ENCODE measurements at regions not wholly inside any gene's neighbourhood (a gene's known extent, or its start where the extent isn't known, plus 50 kb on each side); places are given as distances from the start of the nearest gene placed in this dataset.
"Not testable (repeated sequence)": the region's sequence is repeated elsewhere in the genome, so short reads cannot be mapped to it uniquely, and the experiment has no call there.

DNA sequence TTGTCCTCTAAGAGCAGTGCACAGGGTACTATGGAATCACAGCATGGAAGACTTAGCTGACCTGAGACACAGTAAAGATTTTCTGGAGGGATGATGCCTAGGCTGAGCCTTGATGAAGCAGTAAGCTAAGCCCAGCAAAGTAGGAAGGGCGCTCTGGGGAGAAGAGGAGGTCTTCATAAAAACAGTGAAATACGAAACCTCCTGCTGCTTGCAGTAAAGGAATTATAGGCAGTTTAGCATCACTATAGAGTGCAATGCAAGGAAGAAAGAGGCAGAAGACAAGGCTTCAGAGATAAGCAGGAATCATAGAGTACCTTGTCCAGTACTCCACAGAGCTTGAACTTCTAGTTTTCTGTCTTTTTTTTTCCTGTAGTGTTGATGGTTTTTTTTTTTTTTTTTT lies 555.7 kb upstream of the CADM1 start:
- FAIRE-seq: no peak

DNA sequence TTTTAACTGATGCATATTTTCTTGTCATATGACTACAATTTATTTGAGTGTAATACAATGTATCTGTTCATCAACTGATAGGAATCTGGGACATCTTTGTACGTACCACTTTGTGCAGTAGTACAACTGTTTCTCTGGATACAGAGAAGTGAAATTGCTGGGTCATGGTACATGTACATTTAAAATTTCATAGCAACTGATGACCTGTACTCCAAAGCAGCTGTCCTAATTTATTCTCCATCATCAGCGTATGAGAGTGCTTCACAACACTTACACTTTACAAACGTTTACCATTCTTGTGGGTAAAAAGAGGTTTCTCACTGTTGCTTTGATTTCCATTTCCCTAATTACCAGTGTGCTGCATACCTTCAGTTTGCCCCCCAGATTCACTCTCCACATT lies 552.8 kb upstream of the CADM1 start:
- FAIRE-seq: no peak

DNA sequence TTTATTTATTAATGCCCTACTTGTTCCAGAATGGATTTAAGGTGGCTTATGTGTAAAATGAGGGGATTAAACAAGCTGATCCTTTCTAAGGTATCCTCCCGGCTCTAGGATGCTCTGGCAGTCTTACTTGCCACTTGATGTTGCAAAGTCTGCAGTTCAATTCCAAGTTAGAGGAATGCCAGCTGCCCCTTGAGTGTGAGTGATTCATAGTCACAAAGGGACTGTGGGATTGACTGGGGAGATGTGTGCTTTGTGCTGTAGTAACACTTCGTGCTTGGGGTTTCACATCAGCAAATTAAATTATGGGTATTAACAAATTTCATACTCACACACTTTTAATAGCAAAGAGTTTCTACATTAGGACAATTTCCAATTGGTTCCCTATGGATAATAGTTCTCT lies 550.8 kb upstream of the CADM1 start:
- no peak for FAIRE-seq

DNA sequence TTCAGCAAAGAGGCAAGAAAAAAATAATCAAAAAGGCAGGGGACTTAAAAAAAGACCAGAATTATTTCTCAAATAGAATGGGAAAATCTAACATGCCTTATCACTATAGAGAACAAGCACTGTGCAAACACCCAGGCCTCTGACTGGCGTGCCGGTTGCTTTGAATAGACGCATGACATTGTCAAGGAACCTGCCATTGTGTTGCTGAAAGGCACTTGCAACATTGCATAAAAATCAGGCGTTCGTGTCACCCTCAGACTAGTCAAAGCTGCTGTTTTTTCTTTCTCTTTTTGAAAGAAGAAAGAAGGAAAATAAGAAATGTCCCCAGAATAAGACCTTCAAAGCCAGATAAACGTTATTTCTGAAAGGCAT lies 549.3 kb upstream of the CADM1 start:
- no peak for FAIRE-seq

DNA sequence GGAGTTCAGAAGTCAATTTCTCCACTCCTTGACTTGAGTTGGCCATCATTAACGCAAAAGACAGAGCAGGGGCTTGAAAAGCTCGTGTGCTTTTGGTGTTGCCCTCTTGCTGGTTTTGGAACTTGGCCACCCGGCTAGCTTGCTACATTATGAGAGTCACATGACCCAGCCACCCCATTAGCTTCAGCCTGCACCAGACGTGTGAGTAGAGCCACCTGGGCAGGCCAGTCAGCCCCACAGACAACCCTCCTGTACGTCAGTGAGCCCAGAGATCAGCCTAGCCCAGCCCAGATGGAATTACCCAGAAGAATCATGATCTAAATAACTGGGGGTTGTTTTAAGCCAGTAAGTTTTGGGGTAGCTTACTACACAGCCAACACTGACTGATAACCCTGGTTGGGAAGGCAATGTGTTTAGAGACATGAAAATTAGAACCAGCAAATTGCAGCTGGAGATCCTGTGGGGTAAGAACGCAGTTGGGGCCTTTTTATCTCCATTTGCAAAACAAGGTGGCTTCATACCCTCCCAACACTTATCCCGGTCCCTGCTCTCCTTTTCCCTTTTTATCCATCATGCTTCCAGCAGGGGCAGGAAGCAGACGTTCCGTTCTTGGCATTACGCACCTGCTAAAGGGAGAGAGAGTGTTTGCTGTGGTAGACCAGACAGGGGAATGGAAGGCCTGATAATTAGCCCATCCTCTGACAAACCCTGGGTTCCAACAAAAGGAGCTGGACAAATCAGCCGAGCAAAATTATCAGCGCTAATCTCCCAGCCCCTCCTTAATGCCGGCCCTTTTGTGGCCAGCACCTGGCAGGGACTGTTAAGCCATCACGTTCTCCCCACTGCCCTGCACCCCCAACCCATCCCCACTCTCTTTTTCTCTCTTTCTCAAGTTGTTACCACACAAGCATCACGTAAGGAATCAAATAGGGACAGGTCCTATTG lies 548.7 kb upstream of the CADM1 start:
- FAIRE-seq: no peak

DNA sequence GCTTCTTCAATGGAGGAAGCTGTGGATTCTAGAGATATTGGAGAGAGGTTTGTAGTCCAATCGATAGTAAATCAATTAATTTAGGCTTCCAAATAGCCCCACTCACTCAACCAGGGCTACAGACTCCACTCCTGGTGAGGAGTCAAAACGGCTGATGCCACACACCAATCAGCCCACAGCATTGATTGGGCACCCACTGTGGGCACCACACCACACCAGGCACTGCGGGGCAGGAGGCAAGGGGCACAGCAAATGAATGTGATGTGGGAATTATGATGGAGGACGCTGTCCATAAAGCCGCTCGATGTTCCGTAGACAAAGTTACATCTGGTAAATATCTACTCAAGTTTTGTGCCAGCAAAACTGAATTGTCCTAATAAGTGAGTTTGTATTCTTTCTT lies 547.3 kb upstream of the CADM1 start:
- no peak for FAIRE-seq

DNA sequence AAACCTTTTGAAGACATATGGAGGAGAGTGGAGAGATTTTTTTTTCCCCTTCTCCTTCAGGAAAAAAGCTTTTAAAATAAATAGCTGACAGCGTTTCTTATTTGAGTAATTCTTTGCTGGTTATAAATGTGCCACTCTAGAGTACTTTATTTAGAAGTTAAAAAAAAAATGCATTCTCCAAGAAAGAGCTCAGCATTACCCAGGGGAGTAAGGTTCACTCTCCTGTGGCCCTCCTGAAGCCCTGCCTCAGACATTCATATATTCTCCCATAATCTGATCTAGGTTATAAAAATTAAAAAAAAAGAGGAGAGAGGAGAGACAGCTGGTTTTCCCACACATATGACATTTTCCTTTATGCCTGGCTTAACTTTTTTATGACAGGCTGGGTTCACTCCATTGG lies 545.2 kb upstream of the CADM1 start:
- no peak for FAIRE-seq

DNA sequence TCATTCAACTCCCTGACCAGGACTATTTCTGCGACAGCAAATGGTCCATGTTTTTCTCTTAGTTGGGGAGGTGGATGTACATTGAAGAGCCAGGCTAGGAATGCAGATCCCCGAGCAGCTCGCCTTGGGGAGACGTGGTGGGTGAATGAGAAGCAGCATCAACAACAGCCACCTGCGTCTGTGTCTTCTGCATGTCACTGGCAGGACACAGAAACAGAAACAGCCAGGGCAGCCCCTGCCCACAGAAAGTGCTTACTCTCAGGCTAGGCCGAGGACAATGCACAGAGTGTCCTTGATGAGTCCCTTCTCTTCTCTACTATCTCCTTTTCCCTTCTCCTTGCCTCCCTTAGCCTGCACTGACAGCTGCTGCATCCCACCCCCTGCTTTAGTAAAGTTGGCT lies 541.9 kb upstream of the CADM1 start:
- no peak for FAIRE-seq

DNA sequence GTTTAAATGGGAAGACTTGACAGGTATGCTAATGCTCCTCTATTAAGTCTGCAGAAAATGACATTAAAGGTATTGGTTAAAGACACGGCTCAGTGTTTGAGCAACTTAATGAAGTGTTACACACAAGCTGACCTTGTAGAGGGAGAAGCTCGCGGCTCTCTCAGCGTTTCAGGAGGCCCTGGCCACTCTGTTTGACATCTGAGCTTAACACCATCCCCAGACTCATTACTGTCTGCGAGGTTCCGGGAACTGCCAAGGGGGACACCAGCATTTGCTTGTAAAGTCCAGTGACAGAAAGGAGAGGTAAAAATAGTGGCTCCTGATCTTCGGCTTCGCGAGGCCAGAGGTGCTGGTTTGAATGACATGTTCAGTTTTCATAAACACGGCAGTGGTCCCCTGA lies 540.7 kb upstream of the CADM1 start:
- no peak for FAIRE-seq

DNA sequence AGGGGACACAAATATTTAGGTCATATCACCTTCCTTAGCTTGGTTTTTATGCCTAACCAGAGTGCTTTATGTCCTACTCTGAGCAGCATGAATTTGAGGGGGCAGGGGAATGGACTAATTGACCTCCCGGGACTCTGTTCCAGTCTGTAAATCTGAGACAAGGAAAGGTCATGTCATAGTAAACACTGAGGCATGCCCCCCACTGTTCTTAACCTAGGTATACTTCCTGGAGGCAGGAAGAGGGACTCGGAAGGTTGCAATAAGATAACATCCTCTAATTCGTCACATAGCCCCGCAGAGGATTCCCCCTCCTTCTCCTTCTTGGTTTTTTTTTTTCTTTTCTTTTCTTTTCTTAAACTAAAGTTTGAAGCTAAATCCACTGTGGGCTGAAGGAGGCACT lies 540.3 kb upstream of the CADM1 start:
- FAIRE-seq: no peak

DNA sequence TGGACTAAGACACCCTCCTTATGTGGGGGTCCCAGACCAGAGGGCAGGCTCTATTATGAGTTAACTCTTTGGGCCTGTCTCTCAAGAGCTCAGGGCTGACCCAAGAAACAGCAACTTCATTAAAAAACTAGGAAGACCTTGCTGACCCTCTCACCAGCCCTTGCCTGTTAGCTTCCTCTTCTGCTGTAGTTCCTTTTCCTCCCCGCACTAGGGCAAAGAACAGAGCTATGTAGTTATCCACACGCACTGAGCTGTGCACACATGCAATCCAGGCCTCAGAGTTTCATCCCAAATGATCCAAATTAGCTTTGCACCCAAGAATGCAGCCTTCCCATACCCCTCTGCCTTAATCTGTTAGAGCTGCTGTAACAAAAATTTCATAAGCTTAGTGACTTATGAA lies 539.6 kb upstream of the CADM1 start:
- FAIRE-seq: no peak

DNA sequence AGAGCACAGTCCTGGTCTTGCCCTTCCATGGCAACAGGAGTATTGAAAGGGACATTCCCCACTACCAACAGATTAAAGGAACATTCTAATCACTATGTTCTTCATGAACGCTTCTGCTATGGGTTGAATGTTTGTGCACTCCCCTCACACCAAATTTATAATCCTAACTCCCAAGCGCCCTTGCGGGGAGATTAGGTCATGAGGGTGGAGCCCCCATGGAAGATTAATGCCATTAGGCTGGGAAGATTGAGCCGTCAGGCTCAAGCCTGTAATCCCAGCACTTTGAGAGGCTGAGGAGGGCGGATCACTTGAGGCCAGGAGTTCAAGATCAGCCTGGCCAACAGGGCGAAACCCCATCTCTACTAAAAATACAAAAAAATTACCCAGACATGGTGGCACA lies 538.8 kb upstream of the CADM1 start:
- FAIRE-seq: not testable (repeated sequence)

DNA sequence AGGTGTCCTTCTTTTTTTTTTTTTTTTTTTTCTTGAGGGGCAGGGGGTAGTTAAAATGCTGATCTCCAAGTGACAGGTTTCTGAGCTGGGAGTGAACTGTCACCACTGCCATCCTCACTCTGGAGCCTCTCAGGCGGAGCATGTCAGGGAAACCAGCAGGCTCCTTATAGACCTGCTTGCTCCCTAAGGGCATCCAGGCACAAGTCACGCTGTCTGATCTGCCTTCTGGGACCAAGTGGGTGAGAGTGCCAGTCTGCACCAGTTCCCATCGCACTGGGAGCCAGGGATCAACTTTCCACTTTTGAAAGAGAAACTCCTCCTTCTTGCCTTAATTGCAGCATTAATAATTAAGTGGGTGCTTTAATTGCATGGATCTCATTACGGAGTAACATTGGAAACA lies 537.9 kb upstream of the CADM1 start:
- no peak for FAIRE-seq

DNA sequence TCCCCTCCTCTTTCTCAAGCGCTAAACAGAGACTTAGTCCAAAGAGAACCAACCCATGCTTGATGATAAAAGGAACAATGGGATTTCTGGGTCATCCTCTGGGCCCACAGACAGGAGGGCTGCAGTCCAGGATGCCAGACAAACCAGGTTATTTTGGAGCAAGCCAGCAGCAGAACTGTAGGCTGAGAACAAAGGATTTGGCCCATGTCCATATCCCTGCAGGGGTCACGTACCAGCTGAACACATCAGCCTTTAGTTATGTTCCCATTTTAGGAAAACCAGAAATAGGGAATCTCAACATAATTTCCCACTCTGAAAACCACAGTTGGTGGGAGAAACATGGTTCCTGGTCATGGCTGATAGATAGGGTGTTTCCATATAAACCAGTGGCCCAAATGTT lies 533.6 kb upstream of the CADM1 start:
- FAIRE-seq: no peak

DNA sequence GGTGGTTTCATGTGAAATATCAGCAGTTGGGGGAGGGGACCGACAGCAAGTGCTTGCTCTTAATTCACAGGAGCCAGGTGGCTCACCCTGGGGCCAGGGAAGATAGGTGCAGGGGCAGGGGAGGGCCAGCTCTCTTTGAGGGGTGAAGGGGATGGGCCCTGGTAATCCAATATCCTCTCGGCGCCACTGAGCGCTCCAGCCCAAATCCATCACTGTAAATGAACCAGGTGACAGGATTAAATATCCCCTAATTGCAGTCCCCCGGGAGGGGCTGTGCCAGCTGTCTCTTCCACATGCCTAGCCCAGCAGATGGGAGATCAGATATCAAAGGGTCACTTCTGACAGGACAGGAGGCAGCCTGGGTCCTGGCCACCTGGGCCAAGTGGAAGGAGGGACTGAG lies 531.8 kb upstream of the CADM1 start:
- no peak for FAIRE-seq

DNA sequence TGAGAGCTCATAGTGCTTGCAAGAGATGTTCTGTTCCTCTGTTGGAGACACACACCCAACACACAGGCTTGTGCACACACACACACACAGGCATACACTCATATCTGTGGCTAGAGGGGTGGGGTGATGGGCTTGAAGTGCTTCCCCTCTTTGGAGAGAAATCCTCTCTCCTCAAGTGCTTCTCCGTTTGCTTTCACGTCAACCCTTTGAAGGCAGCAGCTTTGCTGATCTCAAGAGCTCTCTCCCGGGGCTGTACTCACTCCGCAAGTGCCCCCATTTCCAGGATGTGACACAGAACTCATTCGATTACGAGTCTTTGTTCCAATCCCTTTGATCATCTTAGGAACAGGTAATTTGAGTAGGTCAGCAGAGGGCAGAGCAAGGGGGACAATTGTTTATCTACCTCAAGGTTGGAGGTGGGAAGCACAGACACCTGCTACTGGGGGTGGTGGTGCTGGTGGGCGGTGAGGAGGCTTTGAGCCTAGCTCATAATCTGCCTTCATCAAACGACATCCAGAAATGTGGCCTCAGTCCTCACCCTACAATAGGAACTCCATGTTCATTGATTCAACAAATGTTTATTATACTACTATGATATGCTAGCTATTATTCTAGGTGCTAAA lies 529.8 kb upstream of the CADM1 start:
- FAIRE-seq: no peak

DNA sequence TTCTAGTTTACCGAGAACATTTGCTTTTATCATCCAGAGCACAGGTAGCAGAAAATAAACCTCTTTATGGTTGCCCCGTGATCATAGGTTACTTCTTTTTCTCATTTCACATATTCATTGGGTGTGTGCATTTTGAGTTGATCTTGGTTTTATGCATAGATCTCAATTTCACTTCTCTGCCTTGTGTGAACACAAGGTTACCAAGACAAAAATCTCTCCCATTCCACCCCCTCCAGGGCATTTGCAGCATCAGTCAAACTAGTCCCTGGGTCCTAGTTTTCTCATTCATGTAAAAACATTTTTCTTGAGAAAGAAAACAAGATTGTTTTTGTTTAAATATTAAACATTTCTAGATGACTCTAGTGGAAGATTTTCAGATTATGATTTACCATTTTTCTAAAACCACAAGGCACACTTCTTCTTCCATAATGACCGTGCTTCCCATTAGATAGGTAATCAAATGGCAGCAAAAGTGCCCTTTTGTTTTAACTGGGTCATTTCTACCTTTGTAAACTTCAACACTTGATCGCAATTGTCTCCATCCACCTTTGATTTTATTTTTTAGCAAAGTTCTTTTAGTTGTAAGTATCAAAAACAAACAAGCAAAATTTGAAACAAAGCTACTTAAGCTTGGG lies 526.6 kb upstream of the CADM1 start:
- FAIRE-seq: no peak

DNA sequence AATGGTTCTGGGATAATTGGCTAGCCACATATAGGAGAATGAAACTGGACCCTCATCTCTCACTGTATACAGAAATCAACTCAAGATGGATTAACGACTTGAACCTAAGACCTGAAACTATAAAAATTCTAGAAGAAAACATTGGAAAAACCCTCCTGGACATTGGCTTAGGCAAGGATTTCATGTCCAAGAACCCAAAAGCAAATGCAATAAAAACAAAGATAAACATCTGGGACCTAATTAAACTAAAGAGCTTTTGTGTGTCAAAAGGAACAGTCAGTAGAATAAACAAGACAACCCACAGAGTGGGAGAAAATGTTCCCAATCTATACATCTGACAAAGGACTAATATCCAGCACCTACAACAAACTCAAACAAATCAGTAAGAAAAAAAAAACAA lies 524.3 kb upstream of the CADM1 start:
- not testable (repeated sequence) for FAIRE-seq

DNA sequence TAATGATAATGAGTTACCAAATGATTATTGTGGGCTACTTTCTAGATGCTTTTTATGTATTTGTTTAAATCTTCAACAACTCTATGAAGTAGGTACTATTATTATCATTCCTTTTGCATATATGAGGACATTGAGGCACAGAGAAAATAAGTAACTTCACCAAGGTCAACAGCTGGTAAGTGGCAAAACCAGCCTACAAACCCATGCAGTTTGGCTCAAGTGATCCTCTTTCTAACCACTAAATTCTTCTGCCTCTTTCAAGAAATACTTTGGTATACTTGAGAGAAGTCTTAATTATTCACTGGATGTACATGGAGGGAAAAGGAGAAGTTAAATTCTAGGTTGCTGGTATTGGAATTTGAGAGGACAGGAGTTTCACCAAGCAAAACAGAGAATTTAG lies 495.2 kb upstream of the CADM1 start:
- FAIRE-seq: no peak

DNA sequence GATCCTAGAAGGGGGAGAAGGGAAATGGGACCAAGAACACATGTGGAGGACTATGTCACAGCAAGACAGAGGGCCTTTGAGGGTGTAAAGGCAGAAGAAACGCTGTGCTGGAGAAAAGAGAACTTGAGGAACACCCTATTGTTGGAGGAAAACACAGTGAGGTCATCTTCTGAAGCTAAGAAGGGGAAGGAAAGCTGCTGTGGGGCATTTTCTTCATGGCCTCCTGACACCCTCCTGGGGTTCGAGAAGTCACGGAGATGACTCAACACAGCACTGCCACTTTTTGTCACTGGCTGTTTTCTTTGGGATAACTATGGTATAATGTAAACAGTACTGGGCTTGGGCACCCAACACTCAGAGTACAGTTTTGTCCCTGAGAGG lies 492.6 kb upstream of the CADM1 start:
- no peak for FAIRE-seq

DNA sequence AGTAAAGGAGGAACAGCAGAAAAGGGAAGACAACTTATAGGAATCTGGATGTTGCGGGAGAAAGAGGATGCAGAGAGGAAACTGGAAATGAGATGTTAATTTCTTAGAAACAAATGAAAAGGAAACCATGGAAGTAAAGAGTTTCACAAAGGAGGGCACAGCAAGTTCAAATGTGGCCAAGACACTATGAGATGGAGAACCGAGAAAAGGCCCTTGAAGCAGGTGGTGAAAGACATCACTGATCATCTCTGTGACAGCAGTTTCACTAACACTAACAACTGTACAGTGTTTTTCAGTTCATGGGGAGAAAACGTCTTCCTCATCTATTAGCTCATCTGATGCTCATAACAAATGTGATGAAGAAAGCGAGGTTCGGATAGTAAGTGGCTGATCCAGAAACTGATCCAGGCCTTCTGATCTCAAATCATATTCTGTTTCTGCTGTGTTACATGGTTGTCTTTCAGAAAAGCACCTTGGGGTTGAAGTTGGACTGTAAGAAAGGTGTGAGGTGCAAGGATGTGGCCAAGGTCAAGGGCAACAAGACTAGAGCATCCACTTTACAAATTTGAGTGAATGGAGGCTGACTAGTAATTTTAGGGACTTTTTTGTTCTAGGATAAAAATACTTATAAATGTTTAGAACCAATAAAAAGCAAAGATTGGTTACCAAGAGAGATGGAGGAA lies 492.1 kb upstream of the CADM1 start:
- FAIRE-seq: no peak

DNA sequence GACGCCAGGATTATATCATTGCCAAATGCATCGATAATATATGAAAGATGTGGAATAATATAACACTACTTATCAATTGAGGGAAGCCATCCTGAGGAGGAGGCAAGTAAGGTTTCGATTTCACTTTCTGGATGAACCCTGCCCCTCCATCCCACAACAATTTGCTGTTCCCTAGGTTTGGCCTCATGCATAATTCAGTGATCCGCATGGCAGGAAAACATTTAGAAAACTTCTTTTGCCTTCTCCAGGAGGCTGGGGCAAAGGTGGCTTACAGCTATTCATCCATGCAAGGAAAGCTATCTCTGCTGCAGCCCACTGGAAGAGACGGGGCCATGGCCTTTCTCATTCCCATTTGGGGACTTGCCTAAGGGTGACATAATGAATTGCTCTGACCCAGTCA lies 489.4 kb upstream of the CADM1 start:
- no peak for FAIRE-seq

DNA sequence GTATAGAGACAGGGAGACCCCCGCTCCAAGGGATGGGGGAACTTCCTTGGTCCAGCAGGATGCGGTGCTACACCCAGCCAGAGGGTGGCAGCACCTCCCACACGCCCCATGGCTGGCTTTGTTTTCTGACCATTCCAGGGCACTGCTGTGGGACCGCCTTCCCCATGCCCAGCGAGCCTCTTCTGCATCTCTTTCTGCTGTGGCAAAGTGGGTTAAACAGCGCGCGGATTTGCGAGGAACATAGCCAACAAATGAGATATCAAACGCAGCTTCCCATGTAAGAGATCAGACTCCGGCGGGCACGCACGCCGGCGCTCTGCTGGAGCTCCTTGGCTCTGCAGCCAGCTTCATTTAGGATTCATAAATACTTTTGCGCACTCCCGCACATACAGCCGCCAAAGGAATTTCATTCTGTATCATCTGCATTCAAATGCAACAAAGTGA lies 485.8 kb upstream of the CADM1 start:
- no peak for FAIRE-seq

DNA sequence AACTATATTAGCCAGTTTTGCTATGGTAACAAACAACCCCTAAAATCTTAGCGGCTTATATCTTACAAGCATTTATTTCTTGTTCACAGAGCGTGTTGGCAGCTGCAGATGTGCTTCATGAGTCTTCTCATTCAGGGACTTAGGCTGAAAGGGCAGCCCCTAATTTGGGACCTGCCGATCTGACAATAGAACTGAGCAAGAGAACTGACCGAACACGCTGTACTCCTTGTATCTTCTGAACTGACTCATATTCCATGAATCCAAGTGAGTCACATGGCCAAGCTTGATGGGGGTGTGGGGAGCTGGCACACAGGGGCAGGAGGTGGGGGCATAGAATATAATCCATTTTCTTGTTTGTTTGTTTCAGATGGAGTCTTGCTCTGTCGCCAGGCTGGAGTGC lies 481.7 kb upstream of the CADM1 start:
- no peak for FAIRE-seq

Measured in colon (tissue), 2 donors.